GM23248 (cell line): ENCODE measurements at regions not wholly inside any gene's neighbourhood (a gene's known extent, or its start where the extent isn't known, plus 50 kb on each side); places are given as distances from the start of the nearest gene placed in this dataset.

Source experiments
- EZH2 ChIP-seq: fragments of 200-600 bp; sonication (generic); IDR thresholded peaks from 2 replicates; pipeline ENCODE4 v1.6.1; 2018; ENCODE audit warnings: antibody characterized with exemption, mild to moderate bottlenecking; ENCODE audit not compliant: insufficient read depth, poor library complexity, severe bottlenecking
- EZH2phosphoT487 ChIP-seq: fragments of 200-600 bp; sonication (generic); IDR thresholded peaks from 2 replicates; pipeline ENCODE4 v1.6.1; 2018; ENCODE audit warnings: antibody characterized with exemption, moderate library complexity, mild to moderate bottlenecking, low read depth; ENCODE audit not compliant: insufficient read depth

DNA sequence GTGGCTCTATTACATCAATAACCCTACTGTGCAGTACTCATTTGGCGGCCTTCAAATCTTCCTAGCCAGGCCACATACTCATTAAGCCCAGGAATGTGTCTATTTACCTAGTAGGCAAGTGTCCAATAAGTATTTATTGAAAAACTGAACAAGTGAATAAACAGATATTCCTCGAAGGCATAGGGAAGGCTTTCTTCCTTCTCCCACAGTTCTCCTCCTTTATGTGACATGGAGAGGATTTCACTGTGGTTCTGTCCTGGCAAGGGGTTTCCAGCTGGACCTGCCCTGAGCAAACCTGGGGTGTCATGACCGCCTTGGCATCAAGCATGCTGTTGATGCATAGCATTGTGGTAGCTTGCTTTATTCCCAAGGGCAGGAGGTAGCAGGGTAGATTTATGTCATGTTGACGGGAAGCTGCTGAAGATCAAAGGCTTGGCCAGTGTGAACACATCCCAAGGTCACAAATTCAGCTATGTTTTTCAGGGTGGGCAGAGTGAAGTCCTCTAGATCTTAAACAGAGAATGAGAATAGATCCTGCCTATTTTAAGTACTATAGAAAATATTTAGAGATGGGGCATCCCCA, 195.1 kb downstream of the INHBA start:
- no peak for TF ChIP-seq EZH2
- TF ChIP-seq EZH2phosphoT487, result no peak
